Suppressor macrophage (primary cell): ENCODE measurements at regions not wholly inside any gene's neighbourhood (a gene's known extent, or its start where the extent isn't known, plus 50 kb on each side); places are given as distances from the start of the nearest gene placed in this dataset.
"Not testable (repeated sequence)": the region's sequence is repeated elsewhere in the genome, so short reads cannot be mapped to it uniquely, and the experiment has no call there.

Experiments
- DNase-seq, 4 experiments: peaks; one replicate each; pipeline ENCODE4 v3.0.0-alpha.2; 2020 to 2022

GRCh38 chr1:103469801-103470200 is 55.7 kb upstream of the RNPC3 start:
- no peak for DNase-seq

- DNase-seq = no peak
Observed at GRCh38 chr1:103467100-103467499, 58.4 kb upstream of the RNPC3 start.

GRCh38 chr1:103461161-103462105 is 64.1 kb upstream of the RNPC3 start:
- DNase-seq = peak in 2 of 4 experiments; percentile 18 to 40

GRCh38 chr1:103460511-103460910 is 65.0 kb upstream of the RNPC3 start:
- no peak for DNase-seq

GRCh38 chr1:103459346-103459745 is 66.2 kb upstream of the RNPC3 start:
- no peak for DNase-seq

GRCh38 chr1:103457886-103458455 is 67.5 kb upstream of the RNPC3 start:
- no peak for DNase-seq

GRCh38 chr1:103448560-103448959 is 76.9 kb upstream of the RNPC3 start:
- DNase-seq = no peak

- no peak for DNase-seq
Observed at GRCh38 chr1:103447471-103447870, 78.0 kb upstream of the RNPC3 start.

GRCh38 chr1:103441342-103441741 is 84.2 kb upstream of the RNPC3 start:
- DNase-seq = no peak

- DNase-seq = not testable (repeated sequence)
Observed at GRCh38 chr1:103436568-103437100, 88.9 kb upstream of the RNPC3 start.

- no peak for DNase-seq
Observed at GRCh38 chr1:103435443-103435842, 90.1 kb upstream of the RNPC3 start.

GRCh38 chr1:103424650-103425049 is 100.8 kb upstream of the RNPC3 start:
- DNase-seq = no peak

- DNase-seq = no peak
Observed at GRCh38 chr1:103416681-103417286, 108.7 kb upstream of the RNPC3 start.

- DNase-seq = no peak
Observed at GRCh38 chr1:103387898-103388297, 137.6 kb upstream of the RNPC3 start.

GRCh38 chr1:103373991-103374390 is 151.5 kb upstream of the RNPC3 start:
- no peak for DNase-seq

GRCh38 chr1:103372866-103373265 is 152.6 kb upstream of the RNPC3 start:
- DNase-seq = no peak

- DNase-seq = no peak
Observed at GRCh38 chr1:103371234-103371633, 154.3 kb upstream of the RNPC3 start.

- DNase-seq = no peak
Observed at GRCh38 chr1:103367186-103367585, 158.3 kb upstream of the RNPC3 start.

- DNase-seq = no peak
Observed at GRCh38 chr1:103365860-103366569, 159.5 kb upstream of the RNPC3 start.

GRCh38 chr1:103363008-103363365 is 162.5 kb upstream of the RNPC3 start:
- DNase-seq = no peak

GRCh38 chr1:103362348-103363007 is 163.0 kb upstream of the RNPC3 start:
- no peak for DNase-seq

- DNase-seq = no peak
Observed at GRCh38 chr1:103353391-103353790, 172.1 kb upstream of the RNPC3 start.
